Endothelial cell (in vitro differentiated cells): ENCODE measurements at regions not wholly inside any gene's neighbourhood (a gene's known extent, or its start where the extent isn't known, plus 50 kb on each side); places are given as distances from the start of the nearest gene placed in this dataset.

Source experiments
- DNase-seq: peaks from one replicate; pipeline ENCODE4 v3.0.0; 2021; ENCODE audit warnings: low spot score
- H3K27ac Mint-ChIP-seq: one replicate; pipeline ENCODE4 v1.8.0; 2021; ENCODE audit warnings: mixed read lengths, inconsistent platforms; ENCODE audit not compliant: unreplicated experiment
- H3K27me3 Mint-ChIP-seq: one replicate; pipeline ENCODE4 v1.8.0; 2021; ENCODE audit warnings: mild to moderate bottlenecking, moderate library complexity, mixed read lengths, inconsistent platforms; ENCODE audit not compliant: unreplicated experiment
- H3K36me3 Mint-ChIP-seq: one replicate; pipeline ENCODE4 v1.8.0; 2021; ENCODE audit warnings: mild to moderate bottlenecking, low read depth, mixed read lengths, inconsistent platforms; ENCODE audit not compliant: unreplicated experiment
- H3K4me1 Mint-ChIP-seq: one replicate; pipeline ENCODE4 v1.8.0; 2021; ENCODE audit warnings: mild to moderate bottlenecking, mixed read lengths, inconsistent platforms; ENCODE audit not compliant: unreplicated experiment
- H3K4me3 Mint-ChIP-seq: one replicate; pipeline ENCODE4 v1.8.0; 2021; ENCODE audit warnings: mild to moderate bottlenecking, mixed read lengths, inconsistent platforms; ENCODE audit not compliant: unreplicated experiment
- H3K9me3 Mint-ChIP-seq: one replicate; pipeline ENCODE4 v1.8.0; 2021; ENCODE audit warnings: mixed read lengths, inconsistent platforms; ENCODE audit not compliant: unreplicated experiment
- CTCF ChIP-seq: fragments of 200-600 bp; sonication (generic); IDR thresholded peaks from one replicate; pipeline ENCODE4 v1.5.0; 2021; ENCODE audit warnings: antibody characterized with exemption; ENCODE audit not compliant: unreplicated experiment

GRCh38 chr5:143657647-143658285, 154.2 kb upstream of the HMHB1 start:
- TF ChIP-seq CTCF: no peak
- Mint-ChIP-seq H3K4me1 (no peaks in the 10 kb centered on the region), H3K27me3 (no peaks in the 10 kb centered on the region), H3K9me3 (no peaks in the 10 kb centered on the region), H3K27ac (no peak overlapping the region), H3K4me3 (no peak overlapping the region), H3K36me3 (no peaks in the 10 kb centered on the region)
- DNase-seq: no peak

GRCh38 chr5:143653766-143654282, 158.1 kb upstream of the HMHB1 start:
- Mint-ChIP-seq H3K36me3 (no peaks in the 10 kb centered on the region), H3K9me3 (no peaks in the 10 kb centered on the region), H3K27ac (no peak overlapping the region), H3K27me3 (no peaks in the 10 kb centered on the region), H3K4me3 (no peak overlapping the region), H3K4me1 (no peaks in the 10 kb centered on the region)
- TF ChIP-seq CTCF: no peak
- no peak for DNase-seq

- H3K9me3 Mint-ChIP-seq: no peaks in the 10 kb centered on the region
- H3K36me3 Mint-ChIP-seq: no peaks in the 10 kb centered on the region
- DNase-seq: no peak
- no peaks in the 10 kb centered on the region for H3K27me3 Mint-ChIP-seq
- no peaks in the 10 kb centered on the region for H3K4me1 Mint-ChIP-seq
- no peak for TF ChIP-seq CTCF
- H3K27ac Mint-ChIP-seq: no peak overlapping the region
- H3K4me3 Mint-ChIP-seq: no peak overlapping the region
These were observed 158.7 kb upstream of the HMHB1 start for GRCh38 chr5:143653256-143653655.

- no peak overlapping the region for H3K27ac Mint-ChIP-seq
These were observed 159.8 kb upstream of the HMHB1 start for GRCh38 chr5:143652108-143652700.

More at GRCh38 chr5:143652108-143652700, 159.8 kb upstream of the HMHB1 start:
- no peaks in the 10 kb centered on the region for H3K9me3 Mint-ChIP-seq
- H3K4me1 Mint-ChIP-seq: no peaks in the 10 kb centered on the region
- no peaks in the 10 kb centered on the region for H3K27me3 Mint-ChIP-seq
- no peak overlapping the region for H3K4me3 Mint-ChIP-seq
- H3K36me3 Mint-ChIP-seq: no peaks in the 10 kb centered on the region
- DNase-seq: no peak
- TF ChIP-seq CTCF: no peak
